ENCODE measurements at regions not wholly inside any gene's neighbourhood (a gene's known extent, or its start where the extent isn't known, plus 50 kb on each side); places are given as distances from the start of the nearest gene placed in this dataset.

- DNase-seq: no peak
- Histone ChIP-seq H3K9me2 (replicated peaks; ENCODE audit: insufficient read depth, low read length) (no peaks in the 10 kb centered on the region), H3K4me2 (ENCODE audit: low read depth, low read length) (no peak overlapping the region), H3K4me1 (ENCODE audit: low read length) (no peaks in the 10 kb centered on the region), H3K27ac (ENCODE audit: low read length) (no peak overlapping the region), H4K20me1 (ENCODE audit: insufficient read depth, low read length) (no peaks in the 10 kb centered on the region), H3K36me3 (replicated peaks; ENCODE audit: insufficient read depth, low read length) (no peaks in the 10 kb centered on the region), H2AFZ (ENCODE audit: low read length) (no peak overlapping the region), H3K79me2 (ENCODE audit: low read length) (no peaks in the 10 kb centered on the region), H3K4me3 (ENCODE audit: low read length) (no peak overlapping the region), H3F3A (ENCODE audit: insufficient read depth, low read length) (no peaks in the 10 kb centered on the region), H3K9ac (ENCODE audit: low read length) (no peak overlapping the region), H3K27me3 (replicated peaks; ENCODE audit: insufficient read depth, low read length) (no peaks in the 10 kb centered on the region), H3K9me3 (replicated peaks; ENCODE audit: insufficient read depth, low read length) (no peaks in the 10 kb centered on the region)
- TF ChIP-seq CTCF (IDR thresholded peaks at IDR 0.05; ENCODE audit: low read length) (no peak), EZH2 (optimal IDR thresholded peaks at IDR 0.05; ENCODE audit: low read depth, low read length) (no peak), EZH2phosphoT487 (IDR thresholded peaks at IDR 0.05; ENCODE audit: low read length) (no peak)
Observed at GRCh38 chr7:33806298-33807154, 98.8 kb upstream of the BMPER start.

DNA sequence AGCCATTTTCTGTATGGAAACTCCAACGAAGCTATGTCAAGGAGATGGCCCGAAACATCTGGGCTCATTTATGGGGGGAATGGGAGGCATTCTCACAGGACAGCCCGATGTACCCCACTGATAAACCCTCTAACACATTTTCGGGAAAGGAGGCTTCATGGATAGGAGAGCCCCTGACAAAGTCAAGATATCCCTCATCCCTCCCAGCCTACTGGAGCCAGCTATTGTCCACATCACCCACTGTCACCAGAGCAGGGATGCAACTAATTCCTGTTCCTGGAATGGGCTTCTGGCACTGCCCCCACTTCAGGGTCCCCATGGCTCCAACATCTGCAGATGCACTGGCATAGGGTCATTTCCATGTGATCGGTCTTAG, 98.2 kb upstream of the BMPER start:
- DNase-seq: no peak
- H3K27me3 ChIP-seq (replicated peaks; ENCODE audit: insufficient read depth, low read length): no peaks in the 10 kb centered on the region
- H3K9ac ChIP-seq (ENCODE audit: low read length): no peak overlapping the region
- H3K9me3 ChIP-seq (replicated peaks; ENCODE audit: insufficient read depth, low read length): no peaks in the 10 kb centered on the region
- TF ChIP-seq EZH2 (optimal IDR thresholded peaks at IDR 0.05; ENCODE audit: low read depth, low read length) (no peak), CTCF (IDR thresholded peaks at IDR 0.05; ENCODE audit: low read length) (no peak), EZH2phosphoT487 (IDR thresholded peaks at IDR 0.05; ENCODE audit: low read length) (no peak)
- H3K27ac ChIP-seq (ENCODE audit: low read length): no peak overlapping the region
- H3K36me3 ChIP-seq (replicated peaks; ENCODE audit: insufficient read depth, low read length): no peaks in the 10 kb centered on the region
- H3F3A ChIP-seq (ENCODE audit: insufficient read depth, low read length): no peaks in the 10 kb centered on the region
- no peaks in the 10 kb centered on the region for H3K79me2 ChIP-seq (ENCODE audit: low read length)
- H3K4me2 ChIP-seq (ENCODE audit: low read depth, low read length): no peak overlapping the region
- H2AFZ ChIP-seq (ENCODE audit: low read length): no peak overlapping the region
- H3K4me1 ChIP-seq (ENCODE audit: low read length): no peaks in the 10 kb centered on the region
- no peaks in the 10 kb centered on the region for H4K20me1 ChIP-seq (ENCODE audit: insufficient read depth, low read length)
- no peaks in the 10 kb centered on the region for H3K9me2 ChIP-seq (replicated peaks; ENCODE audit: insufficient read depth, low read length)
- no peak overlapping the region for H3K4me3 ChIP-seq (ENCODE audit: low read length)

DNA sequence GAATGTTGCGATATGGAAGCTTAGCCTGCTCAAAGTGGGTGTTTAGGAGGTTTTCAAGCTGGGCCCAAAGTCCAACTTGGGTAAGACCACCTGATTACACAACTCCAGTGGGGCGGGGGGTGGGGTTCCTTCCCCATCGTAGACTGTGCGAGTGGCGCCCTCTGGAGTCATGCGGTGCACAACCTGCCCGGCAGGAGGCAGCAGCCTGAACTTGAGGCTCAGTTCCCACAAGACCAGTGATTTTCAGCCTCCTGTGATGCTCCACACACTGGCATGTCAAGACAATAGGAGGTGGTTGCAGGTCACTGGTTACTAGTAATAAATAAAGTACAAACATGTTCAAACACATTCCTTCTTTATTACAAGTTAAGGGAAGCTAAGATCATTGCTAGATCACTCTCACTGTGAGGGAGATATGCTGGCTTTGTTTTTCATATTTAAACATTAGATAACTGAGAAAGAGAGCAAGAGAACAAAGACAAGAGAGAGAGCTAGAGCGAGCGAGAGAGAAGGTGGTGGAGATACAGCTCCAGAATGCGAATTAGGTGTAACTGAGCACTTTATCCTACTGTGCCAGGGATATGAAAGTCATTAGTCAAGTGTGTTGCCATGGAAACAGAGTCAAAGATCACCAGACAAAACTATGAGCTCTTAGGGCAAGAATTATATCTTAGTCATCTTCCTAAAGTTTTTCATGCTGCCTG, 97.4 kb upstream of the BMPER start:
- DNase-seq: no peak
- Histone ChIP-seq H3K79me2 (ENCODE audit: low read length) (no peaks in the 10 kb centered on the region), H3F3A (ENCODE audit: insufficient read depth, low read length) (no peaks in the 10 kb centered on the region), H3K27me3 (replicated peaks; ENCODE audit: insufficient read depth, low read length) (no peaks in the 10 kb centered on the region), H4K20me1 (ENCODE audit: insufficient read depth, low read length) (no peaks in the 10 kb centered on the region), H2AFZ (ENCODE audit: low read length) (no peak overlapping the region), H3K9ac (ENCODE audit: low read length) (no peak overlapping the region), H3K4me1 (ENCODE audit: low read length) (no peaks in the 10 kb centered on the region), H3K9me2 (replicated peaks; ENCODE audit: insufficient read depth, low read length) (no peaks in the 10 kb centered on the region), H3K36me3 (replicated peaks; ENCODE audit: insufficient read depth, low read length) (no peaks in the 10 kb centered on the region), H3K27ac (ENCODE audit: low read length) (no peak overlapping the region), H3K9me3 (replicated peaks; ENCODE audit: insufficient read depth, low read length) (no peaks in the 10 kb centered on the region), H3K4me2 (ENCODE audit: low read depth, low read length) (no peak overlapping the region), H3K4me3 (ENCODE audit: low read length) (no peak overlapping the region)
- TF ChIP-seq CTCF (IDR thresholded peaks at IDR 0.05; ENCODE audit: low read length) (peak; percentile 28), EZH2 (optimal IDR thresholded peaks at IDR 0.05; ENCODE audit: low read depth, low read length) (no peak)

All from MM.1S (cell line).